ENCODE measurements at regions not wholly inside any gene's neighbourhood (a gene's known extent, or its start where the extent isn't known, plus 50 kb on each side); places are given as distances from the start of the nearest gene placed in this dataset.
A peak's percentile ranks its signal among the peaks of the same experiment; 100 is the strongest.

DNA sequence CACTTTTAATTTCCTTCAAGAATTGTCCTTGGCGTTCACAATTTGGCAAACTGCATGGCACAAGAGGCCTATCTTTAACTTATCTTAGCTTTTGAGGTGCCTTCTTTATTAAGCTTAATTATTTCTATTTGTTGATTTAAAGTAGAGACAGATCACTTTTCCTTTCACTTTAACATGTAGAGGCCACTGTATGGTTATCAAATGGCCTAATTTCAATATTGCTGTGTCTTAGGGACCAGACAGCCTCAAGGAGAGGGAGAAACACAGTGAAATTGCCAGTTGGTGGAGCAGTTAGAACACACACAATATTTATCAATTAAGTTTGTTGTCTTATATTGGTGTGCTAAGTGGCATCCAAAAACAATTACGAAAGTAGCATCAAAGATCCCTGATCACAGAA is 1013.9 kb downstream of the KCNT2 start:
- no peak overlapping the region for H3K27ac ChIP-seq
- TF ChIP-seq, protein P1, sequence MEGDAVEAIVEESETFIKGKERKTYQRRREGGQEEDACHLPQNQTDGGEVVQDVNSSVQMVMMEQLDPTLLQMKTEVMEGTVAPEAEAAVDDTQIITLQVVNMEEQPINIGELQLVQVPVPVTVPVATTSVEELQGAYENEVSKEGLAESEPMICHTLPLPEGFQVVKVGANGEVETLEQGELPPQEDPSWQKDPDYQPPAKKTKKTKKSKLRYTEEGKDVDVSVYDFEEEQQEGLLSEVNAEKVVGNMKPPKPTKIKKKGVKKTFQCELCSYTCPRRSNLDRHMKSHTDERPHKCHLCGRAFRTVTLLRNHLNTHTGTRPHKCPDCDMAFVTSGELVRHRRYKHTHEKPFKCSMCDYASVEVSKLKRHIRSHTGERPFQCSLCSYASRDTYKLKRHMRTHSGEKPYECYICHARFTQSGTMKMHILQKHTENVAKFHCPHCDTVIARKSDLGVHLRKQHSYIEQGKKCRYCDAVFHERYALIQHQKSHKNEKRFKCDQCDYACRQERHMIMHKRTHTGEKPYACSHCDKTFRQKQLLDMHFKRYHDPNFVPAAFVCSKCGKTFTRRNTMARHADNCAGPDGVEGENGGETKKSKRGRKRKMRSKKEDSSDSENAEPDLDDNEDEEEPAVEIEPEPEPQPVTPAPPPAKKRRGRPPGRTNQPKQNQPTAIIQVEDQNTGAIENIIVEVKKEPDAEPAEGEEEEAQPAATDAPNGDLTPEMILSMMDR (IDR thresholded peaks at IDR 0.05), result no peak
- TF ChIP-seq ZFX (IDR thresholded peaks at IDR 0.05; ENCODE audit: borderline replicate concordance), result no peak

DNA sequence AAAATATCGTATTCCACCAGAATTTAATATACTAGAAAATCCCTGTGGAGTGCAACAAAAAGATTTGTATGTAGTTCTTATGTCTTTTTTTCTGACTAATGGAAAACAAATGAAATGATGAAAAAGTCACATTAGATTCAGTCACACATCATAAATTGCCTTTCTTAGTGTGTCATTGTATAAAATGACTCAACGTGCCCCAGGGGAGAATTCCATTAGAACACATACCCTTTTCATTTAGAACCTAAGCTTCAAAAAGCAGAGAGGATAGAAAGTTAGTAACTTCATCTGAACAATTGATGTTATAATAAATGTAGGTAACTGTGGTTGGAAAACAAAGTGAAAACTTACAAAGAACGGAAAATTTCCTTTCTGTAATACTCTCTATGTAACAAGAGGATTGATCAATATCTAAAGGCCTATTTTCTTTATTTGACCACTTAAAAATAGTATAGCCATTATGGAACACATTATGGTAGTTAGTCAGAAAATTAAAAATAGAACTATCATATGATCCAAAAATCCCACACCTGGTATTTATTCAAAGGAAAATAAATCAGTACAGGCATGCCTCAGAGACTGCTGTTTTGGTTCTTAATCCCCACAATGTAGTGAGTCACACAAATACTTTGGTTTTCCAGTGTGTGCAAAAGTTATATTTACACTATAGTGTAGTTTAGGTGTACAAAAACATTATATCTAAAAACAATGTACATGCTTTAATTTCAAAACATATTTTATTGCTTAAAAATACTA is 1016.1 kb downstream of the KCNT2 start:
- no peak for TF ChIP-seq ZFX (IDR thresholded peaks at IDR 0.05; ENCODE audit: borderline replicate concordance)
- TF ChIP-seq, protein P1 (IDR thresholded peaks at IDR 0.05), result no peak
- H3K27ac ChIP-seq, result no peak overlapping the region

DNA sequence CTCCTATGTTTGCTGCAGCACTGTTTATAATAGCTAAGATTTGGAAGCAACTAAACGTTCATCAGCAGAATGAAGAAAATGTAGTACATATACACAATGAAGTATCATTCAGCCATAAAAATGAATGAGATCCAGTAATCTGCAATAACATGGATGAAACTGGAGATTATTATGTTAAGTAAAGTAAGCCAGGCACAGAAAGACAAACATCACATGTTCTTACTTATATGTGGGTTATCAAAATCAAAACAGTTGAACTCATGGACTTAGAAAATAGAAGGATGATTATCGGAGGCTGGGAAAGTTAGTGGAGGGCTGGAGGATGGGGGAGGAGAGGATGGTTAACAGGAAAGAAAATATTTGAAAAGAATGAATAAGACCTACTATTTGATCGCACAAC is 1017.6 kb downstream of the KCNT2 start:
- TF ChIP-seq ZFX (IDR thresholded peaks at IDR 0.05; ENCODE audit: borderline replicate concordance), result no peak
- TF ChIP-seq, protein P1 (IDR thresholded peaks at IDR 0.05), result no peak
- H3K27ac ChIP-seq, result no peak overlapping the region

DNA sequence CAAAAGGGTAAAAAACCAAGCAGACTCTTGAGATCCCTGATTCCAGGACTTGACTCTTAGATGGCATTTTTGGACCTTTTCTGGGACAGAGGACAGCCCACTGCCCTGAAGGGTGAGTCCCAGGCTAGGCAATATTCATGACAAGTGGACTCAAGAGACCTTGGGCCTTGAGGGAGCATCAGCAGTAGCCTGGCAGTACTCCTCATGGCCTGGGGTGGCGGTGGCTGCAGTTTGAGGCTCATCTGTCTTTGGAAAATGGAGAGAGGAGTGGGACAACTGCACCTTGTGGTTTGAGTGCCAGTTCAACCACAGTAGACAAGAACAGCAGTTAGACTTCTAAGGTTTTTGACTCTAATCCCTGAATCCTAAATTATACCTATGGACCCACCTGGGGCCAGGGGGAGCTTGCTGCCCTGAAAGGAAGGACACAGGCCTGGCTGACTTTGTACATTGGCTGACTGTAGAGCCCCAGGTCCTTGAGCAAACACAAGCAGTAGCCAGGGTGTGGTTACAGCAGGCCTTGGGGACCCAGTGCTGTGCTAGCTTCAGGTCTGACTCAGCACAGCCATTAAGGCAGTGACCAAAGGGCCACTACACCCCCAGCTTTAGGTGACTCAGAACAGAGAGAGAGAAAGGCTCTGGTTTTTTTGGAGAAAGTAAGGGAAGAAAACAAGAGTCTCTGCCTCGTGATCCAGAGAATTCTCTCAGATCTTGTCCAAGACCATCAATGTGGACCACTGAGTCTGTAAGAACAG is 1023.2 kb downstream of the KCNT2 start:
- TF ChIP-seq, protein P1 (IDR thresholded peaks at IDR 0.05), result 0 out of 2 replicates have a peak, but pooled peaks have one; percentile 10
- TF ChIP-seq ZFX (IDR thresholded peaks at IDR 0.05; ENCODE audit: borderline replicate concordance), result no peak
- H3K27ac ChIP-seq, result no peak overlapping the region

DNA sequence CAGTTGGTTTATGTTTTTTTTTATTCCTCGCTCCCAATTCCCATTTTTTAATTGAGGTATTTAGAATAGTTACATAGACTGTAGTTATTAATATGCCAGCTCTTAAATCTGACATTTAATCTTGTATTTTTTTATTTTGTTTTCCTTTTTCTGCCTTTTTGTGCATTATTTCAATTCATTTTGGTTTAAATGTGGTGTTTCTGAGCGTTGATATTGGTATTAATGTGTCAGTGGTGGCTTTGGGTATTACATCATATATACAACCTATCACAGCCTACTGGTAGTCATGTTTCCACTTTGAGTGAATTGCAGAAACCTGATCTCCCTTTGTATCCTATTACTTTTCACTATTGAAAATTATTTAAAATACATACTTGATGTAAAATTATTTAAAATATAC is 1027.3 kb downstream of the KCNT2 start:
- no peak overlapping the region for H3K27ac ChIP-seq
- no peak for TF ChIP-seq ZFX (IDR thresholded peaks at IDR 0.05; ENCODE audit: borderline replicate concordance)
- TF ChIP-seq, protein P1 (IDR thresholded peaks at IDR 0.05), result peak; percentile 42

DNA sequence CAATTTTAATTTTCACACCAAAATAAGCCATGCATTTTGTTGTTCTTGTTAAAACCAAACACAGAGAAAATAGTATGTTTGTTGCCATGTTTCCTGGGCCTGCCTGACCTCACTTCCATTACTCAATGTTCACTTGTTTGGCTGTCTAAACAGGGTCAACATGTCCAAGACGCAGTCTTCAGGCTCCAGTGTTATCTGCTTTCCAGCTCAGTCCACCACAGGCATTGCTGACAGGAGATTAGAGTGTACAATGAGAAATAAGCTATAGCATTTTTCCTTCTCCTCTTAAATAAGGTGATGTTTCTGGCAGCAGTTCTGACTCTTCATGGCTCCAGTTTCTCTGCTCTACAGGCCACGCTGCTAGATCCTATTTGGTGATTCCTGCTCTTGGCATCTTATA is 1030.5 kb downstream of the KCNT2 start:
- no peak overlapping the region for H3K27ac ChIP-seq
- TF ChIP-seq ZFX (IDR thresholded peaks at IDR 0.05; ENCODE audit: borderline replicate concordance), result no peak
- TF ChIP-seq, protein P1 (IDR thresholded peaks at IDR 0.05), result no peak

DNA sequence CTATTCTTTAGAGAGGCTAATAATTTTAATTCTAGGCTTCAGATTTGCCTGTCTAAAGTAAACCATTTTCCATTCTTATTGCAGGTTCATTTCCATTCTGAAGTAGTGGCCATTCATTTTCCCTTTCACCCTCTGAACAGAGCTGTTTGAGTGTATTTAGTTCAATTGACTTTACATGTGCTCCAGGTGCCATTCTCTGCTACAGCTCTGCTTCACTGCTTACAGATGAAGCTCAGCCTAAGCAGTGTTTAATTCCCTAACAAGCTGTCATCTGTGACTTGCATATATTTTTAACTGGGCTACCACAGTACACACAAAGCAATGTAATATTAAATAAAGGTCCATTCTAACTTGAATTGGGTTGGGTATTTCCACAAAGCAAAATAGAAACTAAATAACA is 1031.6 kb downstream of the KCNT2 start:
- TF ChIP-seq ZFX (IDR thresholded peaks at IDR 0.05; ENCODE audit: borderline replicate concordance), result no peak
- TF ChIP-seq, protein P1 (IDR thresholded peaks at IDR 0.05), result no peak
- H3K27ac ChIP-seq, result no peak overlapping the region

Data from 22Rv1 (cell line).